Trophoblast cell (in vitro differentiated cells and primary cell): ENCODE measurements at regions not wholly inside any gene's neighbourhood (a gene's known extent, or its start where the extent isn't known, plus 50 kb on each side); places are given as distances from the start of the nearest gene placed in this dataset.

Experiments used
- DNase-seq, 2 donors: peaks; one replicate each; pipeline ENCODE4 v3.0.0-alpha.2; 2016
- H2AFZ ChIP-seq: 2 replicates; pipeline ENCODE4 v1.6.1; 2013; ENCODE audit warnings: low read length, moderate library complexity, mild to moderate bottlenecking; ENCODE audit not compliant: insufficient read depth, poor library complexity
- H2AK5ac ChIP-seq: 2 replicates; pipeline ENCODE4 v1.6.1; 2013; ENCODE audit warnings: mild to moderate bottlenecking, low read length
- H2BK120ac ChIP-seq: 2 replicates; pipeline ENCODE4 v1.6.1; 2013; ENCODE audit warnings: low read length, mild to moderate bottlenecking, moderate library complexity; ENCODE audit not compliant: insufficient read depth, poor library complexity
- H2BK12ac ChIP-seq: 2 replicates; pipeline ENCODE4 v1.6.1; 2013; ENCODE audit warnings: mild to moderate bottlenecking, low read length, moderate library complexity
- H2BK5ac ChIP-seq: 2 replicates; pipeline ENCODE4 v1.6.1; 2013; ENCODE audit warnings: low read length, low read depth, moderate library complexity, mild to moderate bottlenecking; ENCODE audit not compliant: poor library complexity
- H3K14ac ChIP-seq: 2 replicates; pipeline ENCODE4 v1.6.1; 2013; ENCODE audit warnings: mild to moderate bottlenecking, low read length
- H3K18ac ChIP-seq: 2 replicates; pipeline ENCODE4 v1.6.1; 2013; ENCODE audit warnings: mild to moderate bottlenecking, low read length
- H3K23ac ChIP-seq: 2 replicates; pipeline ENCODE4 v1.6.1; 2013; ENCODE audit warnings: low read length
- H3K27ac ChIP-seq: 2 replicates; pipeline ENCODE4 v1.5.1; 2013; ENCODE audit warnings: low read depth, mild to moderate bottlenecking, inconsistent platforms, low read length, moderate library complexity
- H3K27me3 ChIP-seq: 2 replicates; pipeline ENCODE4 v1.6.1; 2013; ENCODE audit warnings: inconsistent platforms, mild to moderate bottlenecking, low read length, moderate library complexity; ENCODE audit not compliant: insufficient read depth
- H3K36me3 ChIP-seq, 2 experiments: 1 replicate in 1 of 2; 2 replicates in 1 of 2; pipeline ENCODE4 v1.6.1; 2013; ENCODE audit warnings: low read length in 2 of 2, mild to moderate bottlenecking in 2 of 2, moderate library complexity in 1 of 2; ENCODE audit not compliant: insufficient read depth in 2 of 2, control insufficient read depth in 1 of 2
- H3K4ac ChIP-seq: 2 replicates; pipeline ENCODE4 v1.6.1; 2013; ENCODE audit warnings: low read depth, mild to moderate bottlenecking, low read length, moderate library complexity
- H3K4me1 ChIP-seq, 2 experiments: 1 replicate in 1 of 2; 2 replicates in 1 of 2; pipeline ENCODE4 v1.6.1; 2013; ENCODE audit warnings: low read length in 2 of 2, mild to moderate bottlenecking in 2 of 2, moderate library complexity in 1 of 2; ENCODE audit not compliant: insufficient read depth in 2 of 2, control insufficient read depth in 1 of 2
- H3K4me2 ChIP-seq: 2 replicates; pipeline ENCODE4 v1.6.1; 2013; ENCODE audit warnings: inconsistent platforms, mild to moderate bottlenecking, low read length, moderate library complexity
- H3K4me3 ChIP-seq: 2 replicates; pipeline ENCODE4 v1.5.1; 2013; ENCODE audit warnings: mild to moderate bottlenecking, low read depth, low read length, inconsistent platforms
- H3K79me1 ChIP-seq: one replicate; pipeline ENCODE4 v1.6.1; 2013; ENCODE audit warnings: low read length
- H3K79me2 ChIP-seq: 2 replicates; pipeline ENCODE4 v1.6.1; 2013; ENCODE audit warnings: low read length, mild to moderate bottlenecking; ENCODE audit not compliant: control insufficient read depth, insufficient read depth, poor library complexity
- H3K9ac ChIP-seq: 2 replicates; pipeline ENCODE4 v1.6.1; 2013; ENCODE audit warnings: mild to moderate bottlenecking, low read length
- H3K9me3 ChIP-seq: 2 replicates; pipeline ENCODE4 v1.6.1; 2013; ENCODE audit warnings: low read depth, mild to moderate bottlenecking, control low read depth, inconsistent platforms, low read length; ENCODE audit not compliant: insufficient read depth
- H4K12ac ChIP-seq: 2 replicates; pipeline ENCODE4 v1.6.1; 2013; ENCODE audit warnings: low read depth, mild to moderate bottlenecking, low read length, moderate library complexity
- H4K8ac ChIP-seq: 2 replicates; pipeline ENCODE4 v1.6.1; 2013; ENCODE audit warnings: low read depth, mild to moderate bottlenecking, low read length, moderate library complexity
- H4K91ac ChIP-seq: one replicate; pipeline ENCODE4 v1.6.1; 2013; ENCODE audit warnings: low read depth, mild to moderate bottlenecking, low read length, moderate library complexity
- WGBS: extraction: QIAGEN DNeasy Blood & Tissue Kit; methylation state at CpG from one replicate; pipeline ENCODE4 v1.1.7; 2013; ENCODE audit warnings: missing lambda C conversion rate; ENCODE audit not compliant: insufficient read length, insufficient coverage; ENCODE audit errors: extremely low coverage; 5-methylcytosine and 5-hydroxymethylcytosine counted together

DNA sequence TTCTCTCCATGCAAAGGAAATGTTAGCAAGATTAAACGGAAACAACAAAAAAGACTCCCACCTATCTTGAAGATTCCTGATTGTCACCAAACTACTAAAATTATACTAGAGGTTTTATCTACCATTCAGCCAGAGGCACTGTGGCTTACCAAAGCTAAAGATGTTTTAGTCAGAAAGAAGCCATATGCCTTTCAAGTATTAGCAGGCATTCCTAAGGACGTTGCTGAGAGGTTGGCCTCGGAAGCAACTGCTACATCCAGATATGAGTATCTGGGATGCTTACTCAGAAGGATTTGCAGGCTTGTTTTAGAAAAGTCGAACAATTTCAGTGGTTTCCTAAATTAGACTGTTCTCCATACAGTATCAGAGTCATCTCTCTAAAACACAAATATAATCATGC lies 88.3 kb upstream of the UBE2E3 start:
- no peak overlapping the region for H2BK5ac ChIP-seq
- no peaks in the 10 kb centered on the region for H3K79me1 ChIP-seq
- no peak overlapping the region for H3K4me3 ChIP-seq
- H3K23ac ChIP-seq = no peak overlapping the region
- H2BK12ac ChIP-seq = no peak overlapping the region
- H3K4me2 ChIP-seq = no peak overlapping the region
- H3K18ac ChIP-seq = no peak overlapping the region
- H3K79me2 ChIP-seq = no peaks in the 10 kb centered on the region
- H3K9ac ChIP-seq = no peak overlapping the region
- no peaks in the 10 kb centered on the region for H3K36me3 ChIP-seq
- WGBS = no CpG with 5 or more reads among the region's 4 CpGs
- H3K27ac ChIP-seq = no peak overlapping the region
- no peak overlapping the region for H4K91ac ChIP-seq
- no peaks in the 10 kb centered on the region for H3K4me1 ChIP-seq
- DNase-seq = no peak
- H3K4ac ChIP-seq = no peak overlapping the region
- no peaks in the 10 kb centered on the region for H3K9me3 ChIP-seq
- H3K14ac ChIP-seq = no peak overlapping the region
- H2AFZ ChIP-seq = no peak overlapping the region
- H4K12ac ChIP-seq = no peak overlapping the region
- H3K27me3 ChIP-seq = no peaks in the 10 kb centered on the region
- no peak overlapping the region for H2AK5ac ChIP-seq
- no peak overlapping the region for H2BK120ac ChIP-seq
- no peak overlapping the region for H4K8ac ChIP-seq

GRCh38 chr2:180891360-180891759 lies 89.0 kb upstream of the UBE2E3 start:
- no peak for DNase-seq
- no peaks in the 10 kb centered on the region for H3K9me3 ChIP-seq

GRCh38 chr2:180890781-180891180 lies 89.6 kb upstream of the UBE2E3 start:
- Histone ChIP-seq H2AFZ (no peak overlapping the region), H3K4me3 (no peak overlapping the region), H3K4me2 (no peak overlapping the region), H3K36me3 (no peaks in the 10 kb centered on the region), H3K4ac (no peak overlapping the region), H3K9me3 (no peaks in the 10 kb centered on the region), H2AK5ac (no peak overlapping the region), H3K79me1 (no peaks in the 10 kb centered on the region), H3K9ac (no peak overlapping the region), H3K23ac (no peak overlapping the region), H4K12ac (no peak overlapping the region), H3K79me2 (no peaks in the 10 kb centered on the region), H3K18ac (no peak overlapping the region), H2BK120ac (no peak overlapping the region), H3K14ac (no peak overlapping the region), H4K91ac (no peak overlapping the region), H3K27ac (no peak overlapping the region), H2BK5ac (no peak overlapping the region), H4K8ac (no peak overlapping the region), H3K4me1 (no peaks in the 10 kb centered on the region), H2BK12ac (no peak overlapping the region), H3K27me3 (no peaks in the 10 kb centered on the region)
- DNase-seq = no peak
- no CpG with 5 or more reads among the region's 1 CpG for WGBS

More at GRCh38 chr2:180891360-180891759, 89.0 kb upstream of the UBE2E3 start:
- H4K91ac ChIP-seq = no peak overlapping the region
- no peak overlapping the region for H3K18ac ChIP-seq
- no peak overlapping the region for H3K14ac ChIP-seq
- no peaks in the 10 kb centered on the region for H3K4me1 ChIP-seq
- no peak overlapping the region for H3K4me2 ChIP-seq
- H3K27ac ChIP-seq = no peak overlapping the region
- no peak overlapping the region for H2AFZ ChIP-seq
- no peak overlapping the region for H3K23ac ChIP-seq
- no peak overlapping the region for H4K8ac ChIP-seq
- H2BK120ac ChIP-seq = no peak overlapping the region
- H2BK12ac ChIP-seq = no peak overlapping the region
- H3K79me2 ChIP-seq = no peaks in the 10 kb centered on the region
- H3K27me3 ChIP-seq = no peaks in the 10 kb centered on the region
- no peak overlapping the region for H3K4me3 ChIP-seq
- H4K12ac ChIP-seq = no peak overlapping the region
- H3K36me3 ChIP-seq = no peaks in the 10 kb centered on the region
- no peak overlapping the region for H3K9ac ChIP-seq
- H2AK5ac ChIP-seq = no peak overlapping the region
- no peak overlapping the region for H2BK5ac ChIP-seq
- H3K79me1 ChIP-seq = no peaks in the 10 kb centered on the region
- H3K4ac ChIP-seq = no peak overlapping the region

DNA sequence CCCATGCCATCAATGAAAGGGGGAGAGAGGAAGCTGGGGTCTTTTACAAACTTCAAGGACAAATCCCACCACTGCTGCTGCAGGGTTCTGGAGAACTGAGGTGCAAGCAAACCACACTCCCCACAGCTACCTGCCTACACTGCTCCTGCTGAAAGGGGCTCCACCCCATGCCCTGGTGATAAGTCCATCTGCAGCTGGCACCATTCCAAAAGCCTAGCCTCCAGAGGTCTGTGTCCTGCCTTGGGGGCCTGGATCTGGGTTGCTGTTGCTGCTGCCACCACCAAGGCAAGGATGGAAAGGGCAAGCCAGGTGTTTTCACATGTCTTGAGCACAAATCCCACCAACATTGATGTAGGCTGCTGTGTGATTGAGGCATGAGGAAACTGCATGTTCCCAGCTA lies 97.4 kb upstream of the UBE2E3 start:
- Histone ChIP-seq H2AK5ac (no peak overlapping the region), H3K23ac (peak overlapping the region; percentile 50), H2BK120ac (no peak overlapping the region), H2BK5ac (no peak overlapping the region), H3K4me2 (no peak overlapping the region), H2AFZ (no peak overlapping the region), H4K8ac (no peak overlapping the region), H3K4ac (no peak overlapping the region), H3K18ac (no peak overlapping the region), H3K79me1 (no peaks in the 10 kb centered on the region), H3K36me3 (no peaks in the 10 kb centered on the region), H3K79me2 (no peaks in the 10 kb centered on the region), H3K4me1 (no peaks in the 10 kb centered on the region), H3K14ac (no peak overlapping the region), H2BK12ac (no peak overlapping the region), H3K27me3 (no peaks in the 10 kb centered on the region), H4K91ac (no peak overlapping the region), H3K9ac (no peak overlapping the region), H4K12ac (no peak overlapping the region), H3K9me3 (no peaks in the 10 kb centered on the region), H3K4me3 (no peak overlapping the region), H3K27ac (no peak overlapping the region)
- no peak for DNase-seq

GRCh38 chr2:180876506-180876905 lies 103.9 kb upstream of the UBE2E3 start:
- H3K27ac ChIP-seq = no peak overlapping the region
- no peaks in the 10 kb centered on the region for H3K4me1 ChIP-seq
- WGBS = no CpG with 5 or more reads among the region's 3 CpGs
- no peak overlapping the region for H3K23ac ChIP-seq
- no peaks in the 10 kb centered on the region for H3K9me3 ChIP-seq
- H2BK120ac ChIP-seq = no peak overlapping the region
- no peaks in the 10 kb centered on the region for H3K79me2 ChIP-seq
- H3K4me3 ChIP-seq = no peak overlapping the region
- H4K91ac ChIP-seq = no peak overlapping the region
- H3K79me1 ChIP-seq = no peaks in the 10 kb centered on the region
- H3K4ac ChIP-seq = no peak overlapping the region
- no peak overlapping the region for H3K14ac ChIP-seq
- H3K27me3 ChIP-seq = no peaks in the 10 kb centered on the region
- no peak overlapping the region for H2AFZ ChIP-seq
- no peak overlapping the region for H4K8ac ChIP-seq
- H3K9ac ChIP-seq = no peak overlapping the region
- H2AK5ac ChIP-seq = no peak overlapping the region
- no peaks in the 10 kb centered on the region for H3K36me3 ChIP-seq
- no peak overlapping the region for H4K12ac ChIP-seq
- H3K18ac ChIP-seq = no peak overlapping the region
- no peak for DNase-seq
- no peak overlapping the region for H3K4me2 ChIP-seq
- H2BK5ac ChIP-seq = no peak overlapping the region
- H2BK12ac ChIP-seq = no peak overlapping the region
